Left ventricle myocardium inferior (tissue), 1 donor: ENCODE measurements at regions not wholly inside any gene's neighbourhood (a gene's known extent, or its start where the extent isn't known, plus 50 kb on each side); places are given as distances from the start of the nearest gene placed in this dataset.

ENCODE experiments used
- DNase-seq: peaks from one replicate; pipeline ENCODE4 v3.0.0-alpha.2; 2020
- H3K27ac ChIP-seq: fragments of 200-600 bp; replicated peaks from 2 replicates; pipeline ENCODE4 v1.8.0; 2021
- H3K27me3 ChIP-seq: fragments of 200-600 bp; 2 replicates; pipeline ENCODE4 v1.8.0; 2021; ENCODE audit warnings: low read depth
- H3K36me3 ChIP-seq: fragments of 200-600 bp; 2 replicates; pipeline ENCODE4 v1.8.0; 2021
- H3K4me1 ChIP-seq: fragments of 200-600 bp; 2 replicates; pipeline ENCODE4 v1.8.0; 2021
- H3K4me3 ChIP-seq: fragments of 200-600 bp; 2 replicates; pipeline ENCODE4 v1.8.0; 2021; ENCODE audit warnings: mild to moderate bottlenecking, moderate library complexity
- H3K9me3 ChIP-seq: fragments of 200-600 bp; replicated peaks from 2 replicates; pipeline ENCODE4 v1.8.0; 2021
- CTCF ChIP-seq: fragments of 200-600 bp; IDR thresholded peaks from 2 replicates; pipeline ENCODE4 v1.8.0; 2021; ENCODE audit warnings: antibody characterized with exemption, mild to moderate bottlenecking, borderline replicate concordance
- intact Hi-C: fragments of 100-400 bp; cut with micrococcal nuclease; formaldehyde crosslinking; loops from one replicate; pipeline ENCODE4 v1.11.0; 2022
- donor health status: DM: no; HTN: yes; CAD: no; lungs with severe emphysema.

GRCh38 chrY:20968237-20968636 is 212.3 kb downstream of the RPS4Y2 start:
- no peak for DNase-seq
- intact Hi-C loops: no loop called here
- TF ChIP-seq CTCF: peak; percentile 24
- Histone ChIP-seq H3K9me3 (no peaks in the 10 kb centered on the region), H3K4me3 (no peak overlapping the region), H3K27me3 (no peaks in the 10 kb centered on the region), H3K27ac (no peak overlapping the region), H3K36me3 (no peaks in the 10 kb centered on the region), H3K4me1 (no peaks in the 10 kb centered on the region)

- Histone ChIP-seq H3K4me1 (no peaks in the 10 kb centered on the region), H3K4me3 (no peak overlapping the region), H3K36me3 (no peaks in the 10 kb centered on the region), H3K27ac (no peak overlapping the region), H3K9me3 (no peaks in the 10 kb centered on the region), H3K27me3 (no peaks in the 10 kb centered on the region)
- intact Hi-C loops: no loop called here
- TF ChIP-seq CTCF: no peak
- DNase-seq: no peak
These were observed 215.5 kb downstream of the RPS4Y2 start for GRCh38 chrY:20971371-20971770.

- H3K9me3 ChIP-seq: no peaks in the 10 kb centered on the region
- H3K36me3 ChIP-seq: no peaks in the 10 kb centered on the region
- no peak overlapping the region for H3K4me3 ChIP-seq
- no peaks in the 10 kb centered on the region for H3K27me3 ChIP-seq
- H3K4me1 ChIP-seq: no peaks in the 10 kb centered on the region
- intact Hi-C loops: no loop called here
- no peak for TF ChIP-seq CTCF
- DNase-seq: no peak
- H3K27ac ChIP-seq: no peak overlapping the region
These were observed 230.1 kb downstream of the RPS4Y2 start for GRCh38 chrY:20986037-20986436.

- Histone ChIP-seq H3K36me3 (no peaks in the 10 kb centered on the region), H3K27ac (no peak overlapping the region), H3K9me3 (no peaks in the 10 kb centered on the region), H3K27me3 (no peaks in the 10 kb centered on the region), H3K4me1 (no peaks in the 10 kb centered on the region), H3K4me3 (no peak overlapping the region)
- no peak for DNase-seq
- intact Hi-C loops: no loop called here
- TF ChIP-seq CTCF: no peak
These were observed 234.2 kb downstream of the RPS4Y2 start for GRCh38 chrY:20990123-20990522.

GRCh38 chrY:20990869-20991548 is 235.1 kb downstream of the RPS4Y2 start:
- Histone ChIP-seq H3K36me3 (no peaks in the 10 kb centered on the region), H3K9me3 (no peaks in the 10 kb centered on the region), H3K4me3 (no peak overlapping the region), H3K4me1 (no peaks in the 10 kb centered on the region), H3K27ac (no peak overlapping the region), H3K27me3 (no peaks in the 10 kb centered on the region)
- intact Hi-C loops: no loop called here
- no peak for DNase-seq
- no peak for TF ChIP-seq CTCF
